HepG2 (cell line): ENCODE measurements at regions not wholly inside any gene's neighbourhood (a gene's known extent, or its start where the extent isn't known, plus 50 kb on each side); places are given as distances from the start of the nearest gene placed in this dataset.

ENCODE experiments used
- ATAC-seq: fragments of 200-7000 bp; cut with Tn5 transposase; 3 replicates; pipeline ENCODE4 v1.9.1; 2020; ENCODE audit warnings: mild to moderate bottlenecking, moderate library complexity
- BruUV-seq: library from RNA; stranded (reverse); fragments of 400-500 nt; replicated peaks from 2 replicates; lab custom pipeline; 2021; lab: Mats Ljungman, UMichigan
- CTCF ChIA-PET: fragments of 300-600 bp; formaldehyde crosslinking; extraction: SDS; loops from one replicate; lab custom pipeline; 2021; ENCODE audit warnings: low total read pairs, inconsistent platforms, low intra/inter-chr PET ratio; lab: Yijun Ruan, JAX
- POLR2A ChIA-PET: fragments of 350-600 bp; sonication (Branson Sonifier 250); formaldehyde crosslinking; loops from one replicate; lab custom pipeline; 2020; ENCODE audit warnings: antibody characterized with exemption, inconsistent platforms; lab: Yijun Ruan, JAX
- DNase-seq: peaks from one replicate; pipeline ENCODE4 v3.0.0-alpha.2; 2015; ENCODE audit warnings: low spot score
- FAIRE-seq: peaks from 3 replicates; lab custom pipeline; 2011; peaks lifted over from hg19 to GRCh38; lab: Jason Lieb, UNC
- H2AFZ ChIP-seq: one replicate; pipeline ENCODE4 v1.6.1; 2011; ENCODE audit warnings: low read length, inconsistent platforms
- H3K27ac ChIP-seq: fragments of 300-600 bp; 3 replicates; pipeline ENCODE4 v1.8.0; 2011; ENCODE audit warnings: mixed run types, mild to moderate bottlenecking, mixed read lengths, low read length, inconsistent platforms; ENCODE audit not compliant: insufficient read depth; ENCODE audit errors: extremely low read length
- H3K27me3 ChIP-seq, 2 experiments: fragments of 200-600 bp in 1 of 2; 2 replicates in 1 of 2; 3 replicates in 1 of 2; pipeline versions ENCODE4 v1.6.0 to v1.8.0; 2011; ENCODE audit warnings: low read length in 2 of 2, mild to moderate bottlenecking in 2 of 2, moderate library complexity in 2 of 2, inconsistent platforms in 1 of 2; ENCODE audit not compliant: insufficient read depth in 2 of 2, control insufficient read depth in 1 of 2
- H3K36me3 ChIP-seq, 2 experiments: fragments of 200-600 bp in 1 of 2; replicated peaks in 1 of 2; 2 replicates in 1 of 2; 3 replicates in 1 of 2; pipeline versions ENCODE4 v1.5.1 to v1.8.0; 2011; ENCODE audit warnings: low read length in 2 of 2, inconsistent platforms in 1 of 2; ENCODE audit not compliant: insufficient read depth in 2 of 2, control insufficient read depth in 1 of 2
- H3K4me1 ChIP-seq: 2 replicates; pipeline ENCODE4 v1.5.1; 2012; ENCODE audit warnings: low read length, inconsistent platforms; ENCODE audit not compliant: insufficient read depth
- H3K4me2 ChIP-seq: 2 replicates; pipeline ENCODE4 v1.6.0; 2011; ENCODE audit warnings: low read depth, low read length, inconsistent platforms
- H3K4me3 ChIP-seq, 3 experiments: fragments of 200-600 bp in 1 of 3; sonication (generic), shearing (Covaris generic) in 1 of 3; replicated peaks in 1 of 3; 2 replicates each; pipeline ENCODE4 v1.5.1; 2011 to 2016; ENCODE audit warnings: low read length in 3 of 3, inconsistent platforms in 2 of 3, low read depth in 2 of 3, mild to moderate bottlenecking in 2 of 3, control low read depth in 1 of 3, mixed read lengths in 1 of 3; ENCODE audit not compliant: insufficient read depth in 1 of 3
- H3K79me2 ChIP-seq: one replicate; pipeline ENCODE4 v1.6.1; 2011; ENCODE audit warnings: low read length, inconsistent platforms; ENCODE audit not compliant: insufficient read depth
- H3K9ac ChIP-seq: 2 replicates; pipeline ENCODE4 v1.6.0; 2011; ENCODE audit warnings: mild to moderate bottlenecking, low read depth, low read length, inconsistent platforms; ENCODE audit not compliant: insufficient read depth
- H3K9me3 ChIP-seq: 2 replicates; pipeline ENCODE4 v1.5.1; 2012; ENCODE audit warnings: mild to moderate bottlenecking, low read length
- H4K20me1 ChIP-seq: 2 replicates; pipeline ENCODE4 v1.6.0; 2011; ENCODE audit warnings: inconsistent platforms, mild to moderate bottlenecking, low read length, moderate library complexity; ENCODE audit not compliant: insufficient read depth
- CBX5 ChIP-seq: sonication (generic); formaldehyde crosslinking; IDR thresholded peaks from 2 replicates; pipeline ENCODE4 v1.4.0; 2020; ENCODE audit warnings: missing genetic modification reagents, borderline replicate concordance
- NRL ChIP-seq: sonication (generic); formaldehyde crosslinking; IDR thresholded peaks from 2 replicates; pipeline ENCODE4 v1.5.0; 2020; ENCODE audit warnings: missing genetic modification reagents, mild to moderate bottlenecking, moderate library complexity, borderline replicate concordance
- PHF21A ChIP-seq: sonication (generic); formaldehyde crosslinking; IDR thresholded peaks from 2 replicates; pipeline ENCODE4 v1.5.0; 2020; ENCODE audit warnings: mild to moderate bottlenecking, missing genetic modification reagents
- POGZ ChIP-seq: sonication (generic); formaldehyde crosslinking; IDR thresholded peaks from 2 replicates; pipeline ENCODE4 v1.4.0; 2020; ENCODE audit warnings: mild to moderate bottlenecking, missing genetic modification reagents
- RAD21 ChIP-seq: fragments of 450-650 bp; formaldehyde crosslinking; IDR thresholded peaks from 2 replicates; pipeline ENCODE4 v1.5.0; 2020; ENCODE audit warnings: mild to moderate bottlenecking
- RXRA ChIP-seq: sonication (generic); formaldehyde crosslinking; IDR thresholded peaks from 2 replicates; pipeline ENCODE4 v1.5.1; 2020; ENCODE audit warnings: missing genetic modification reagents
- SRF ChIP-seq: IDR thresholded peaks from 2 replicates; pipeline ENCODE4 v1.6.1; 2011; ENCODE audit warnings: mild to moderate bottlenecking, low read depth, low read length, moderate library complexity
- ZFP36 ChIP-seq: fragments of 150-350 bp; IDR thresholded peaks from 2 replicates; pipeline ENCODE4 v1.6.1; 2018; ENCODE audit warnings: borderline replicate concordance, low read length, low read depth; ENCODE audit not compliant: partially characterized antibody
- ZFX ChIP-seq: sonication (generic); formaldehyde crosslinking; IDR thresholded peaks from 2 replicates; pipeline ENCODE4 v1.4.0; 2020; ENCODE audit warnings: mild to moderate bottlenecking, low read depth, missing genetic modification reagents, moderate library complexity
- ZFY ChIP-seq: sonication (generic); formaldehyde crosslinking; IDR thresholded peaks from 2 replicates; pipeline ENCODE4 v1.4.0; 2020; ENCODE audit warnings: missing genetic modification reagents
- ZNF496 ChIP-seq: sonication (generic); formaldehyde crosslinking; IDR thresholded peaks from 2 replicates; pipeline ENCODE4 v1.8.1; 2023; ENCODE audit warnings: mild to moderate bottlenecking, moderate library complexity, missing genetic modification reagents; ENCODE audit not compliant: insufficient replicate concordance
- ZNF761 ChIP-seq: sonication (generic); formaldehyde crosslinking; conservative IDR thresholded peaks from 2 replicates; pipeline ENCODE4 v1.4.0; 2020; ENCODE audit warnings: mild to moderate bottlenecking, missing genetic modification reagents
- WGBS: methylation state at CpG from one replicate; pipeline ENCODE4 v1.1.6; 2017; ENCODE audit warnings: low lambda C conversion rate; 5-methylcytosine and 5-hydroxymethylcytosine counted together
- in situ Hi-C: cut with HindIII; loops from 2 replicates; pipeline ENCODE4 v1.10.0; 2017; ENCODE audit warnings: low pct_unique_long_range_greater_than_20kb; ENCODE audit not compliant: extremely low pct_ligation_motif_present
- intact Hi-C: fragments of 100-400 bp; cut with micrococcal nuclease; formaldehyde crosslinking; loops from one replicate; pipeline ENCODE4 v1.10.0; 2022; ENCODE audit not compliant: unreplicated experiment
- TF ChIP-seq, protein P1 (sequence below): sonication (generic); formaldehyde crosslinking; IDR thresholded peaks from 2 replicates; pipeline ENCODE4 v1.4.0; 2020; ENCODE audit warnings: mild to moderate bottlenecking, missing genetic modification reagents
- TF ChIP-seq, protein P2 (sequence below): sonication (generic); formaldehyde crosslinking; IDR thresholded peaks from 2 replicates; pipeline ENCODE4 v1.5.0; 2020; ENCODE audit warnings: missing genetic modification reagents, mild to moderate bottlenecking, borderline replicate concordance
- TF ChIP-seq, protein P3 (sequence below): IDR thresholded peaks from 2 replicates; pipeline ENCODE4 v1.6.1; 2018; ENCODE audit warnings: missing genetic modification reagents, mild to moderate bottlenecking, missing compliant biosample characterization

DNA sequence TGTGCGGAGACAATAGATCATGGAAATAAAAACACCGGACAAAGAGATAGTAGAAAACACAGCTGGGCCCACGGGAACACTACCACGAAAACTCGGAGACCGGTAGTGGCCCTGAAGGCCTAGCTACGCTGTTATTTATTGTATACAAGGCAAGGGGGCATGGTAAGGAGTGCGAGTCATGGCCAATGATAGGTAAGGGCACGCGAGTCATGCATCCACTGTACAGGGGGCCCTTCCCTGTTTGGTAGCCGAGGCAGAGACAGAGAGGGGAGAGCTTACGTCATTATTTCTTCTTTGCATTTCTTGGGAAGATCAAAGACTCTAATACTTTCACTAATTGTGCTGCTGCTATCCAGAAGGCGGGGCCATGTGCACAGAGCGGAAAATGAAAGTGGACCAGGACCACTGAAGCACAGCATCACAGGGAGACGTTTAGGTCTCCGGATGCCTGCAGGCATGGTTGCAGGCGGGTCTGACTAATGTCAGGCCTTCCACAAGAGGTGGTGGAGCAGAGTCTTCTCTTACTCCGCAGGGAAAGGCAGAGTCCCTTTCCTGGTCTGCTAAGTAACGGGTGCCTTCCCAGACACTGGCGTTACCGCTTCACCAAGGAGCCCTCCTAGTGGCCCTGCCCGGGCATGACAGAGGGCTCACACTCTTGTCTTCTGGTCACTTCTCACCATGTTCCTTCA lies 74.4 kb upstream of the ARL4D start (continued):
- TF ChIP-seq, protein P1, sequence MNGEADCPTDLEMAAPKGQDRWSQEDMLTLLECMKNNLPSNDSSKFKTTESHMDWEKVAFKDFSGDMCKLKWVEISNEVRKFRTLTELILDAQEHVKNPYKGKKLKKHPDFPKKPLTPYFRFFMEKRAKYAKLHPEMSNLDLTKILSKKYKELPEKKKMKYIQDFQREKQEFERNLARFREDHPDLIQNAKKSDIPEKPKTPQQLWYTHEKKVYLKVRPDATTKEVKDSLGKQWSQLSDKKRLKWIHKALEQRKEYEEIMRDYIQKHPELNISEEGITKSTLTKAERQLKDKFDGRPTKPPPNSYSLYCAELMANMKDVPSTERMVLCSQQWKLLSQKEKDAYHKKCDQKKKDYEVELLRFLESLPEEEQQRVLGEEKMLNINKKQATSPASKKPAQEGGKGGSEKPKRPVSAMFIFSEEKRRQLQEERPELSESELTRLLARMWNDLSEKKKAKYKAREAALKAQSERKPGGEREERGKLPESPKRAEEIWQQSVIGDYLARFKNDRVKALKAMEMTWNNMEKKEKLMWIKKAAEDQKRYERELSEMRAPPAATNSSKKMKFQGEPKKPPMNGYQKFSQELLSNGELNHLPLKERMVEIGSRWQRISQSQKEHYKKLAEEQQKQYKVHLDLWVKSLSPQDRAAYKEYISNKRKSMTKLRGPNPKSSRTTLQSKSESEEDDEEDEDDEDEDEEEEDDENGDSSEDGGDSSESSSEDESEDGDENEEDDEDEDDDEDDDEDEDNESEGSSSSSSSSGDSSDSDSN: peak; percentile 43; the same call in 1 of the 2 replicates
- TF ChIP-seq NRL (CRISPR knock-in tag): no peak

DNA sequence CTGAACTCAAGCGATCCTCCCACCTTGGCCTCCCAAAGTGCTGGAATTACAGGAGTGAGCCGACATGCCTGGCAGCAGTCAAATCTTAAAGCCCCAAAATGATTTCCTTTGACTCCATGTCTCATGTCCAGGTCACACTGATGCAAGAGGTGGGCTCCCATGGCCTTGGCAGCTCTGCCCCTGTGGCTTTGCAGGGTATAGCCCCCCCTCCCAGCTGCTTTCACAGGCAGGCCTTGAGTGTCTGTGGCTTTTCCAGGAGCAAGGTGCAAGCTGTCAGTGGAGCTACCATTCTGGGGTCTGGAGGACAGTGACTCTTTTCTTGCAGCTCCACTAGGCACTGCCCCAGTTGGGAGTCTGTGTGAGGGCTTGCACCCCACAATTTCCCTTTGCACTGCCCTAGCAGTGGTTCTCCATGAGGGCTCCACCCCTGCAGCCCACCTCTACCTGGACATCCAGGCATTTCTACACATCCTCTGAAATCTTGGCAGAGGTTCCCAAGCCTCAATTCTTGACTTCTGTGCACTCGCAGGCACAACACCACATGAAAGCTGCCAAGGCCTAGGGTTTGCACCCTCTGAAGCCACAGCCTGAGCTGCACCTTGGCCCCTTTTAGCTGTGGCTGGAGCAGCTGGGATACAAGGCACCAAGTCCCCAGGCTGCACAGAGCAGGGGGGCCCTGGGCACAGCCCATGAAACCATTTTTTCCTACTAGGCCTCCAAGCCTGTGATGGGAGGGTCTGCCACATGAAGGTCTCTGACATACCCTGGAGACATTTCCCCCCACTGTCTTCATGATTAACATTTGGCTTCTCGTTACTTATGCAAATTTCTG lies 79.3 kb upstream of the ARL4D start:
- Histone ChIP-seq H3K36me3 (peaks cover 0 to 3% of the 10 kb centered on the region in 2 experiments; a peak in 1 of 5 replicates), H2AFZ (no peak overlapping the region), H3K9me3 (peaks cover 13% of the 10 kb centered on the region), H3K4me1 (peaks cover 26% of the 10 kb centered on the region), H3K79me2 (no peaks in the 10 kb centered on the region), H3K9ac (no peak overlapping the region), H4K20me1 (no peaks in the 10 kb centered on the region), H3K27me3 (0 out of 5 replicates have a peak, but pooled peaks cover 0 to 2% of the 10 kb centered on the region in 2 experiments), H3K27ac (no peak overlapping the region), H3K4me2 (no peak overlapping the region), H3K4me3 (no peak overlapping the region)
- DNase-seq (no peak), ATAC-seq (no peak), FAIRE-seq (no peak)
- in situ Hi-C loops: no loop called here
- WGBS: 99% methylated on average over 4 of the region's 4 CpGs
- ChIA-PET POLR2A (interaction anchor here (1.0 to 8.7 kb wide), 2 partner anchors 102 to 108 kb away, joined by 3 to 177 read pairs; partner anchors contain the start of gene TMEM106A), CTCF (no interaction called here)
- BruUV-seq: TSS peak; percentile 47
- intact Hi-C loops: no loop called here
- TF ChIP-seq SRF (no peak), ZFX (CRISPR knock-in tag) (0 out of 2 replicates have a peak, but pooled peaks have one; percentile 16), ZNF761 (CRISPR knock-in tag) (peak; percentile 23; the same call in 1 of the 2 replicates), ZNF496 (CRISPR knock-in tag) (no peak), ZFY (CRISPR knock-in tag) (0 out of 2 replicates have a peak, but pooled peaks have one; percentile 22), RXRA (CRISPR knock-in tag) (0 out of 2 replicates have a peak, but pooled peaks have one; percentile 27), ZFP36 (peak; percentile 80), PHF21A (CRISPR knock-in tag) (no peak), RAD21 (CRISPR knock-in tag) (no peak), CBX5 (CRISPR knock-in tag) (no peak; the same call in 1 of the 2 replicates), POGZ (CRISPR knock-in tag) (0 out of 2 replicates have a peak, but pooled peaks have one; percentile 15)
- TF ChIP-seq, protein P2, sequence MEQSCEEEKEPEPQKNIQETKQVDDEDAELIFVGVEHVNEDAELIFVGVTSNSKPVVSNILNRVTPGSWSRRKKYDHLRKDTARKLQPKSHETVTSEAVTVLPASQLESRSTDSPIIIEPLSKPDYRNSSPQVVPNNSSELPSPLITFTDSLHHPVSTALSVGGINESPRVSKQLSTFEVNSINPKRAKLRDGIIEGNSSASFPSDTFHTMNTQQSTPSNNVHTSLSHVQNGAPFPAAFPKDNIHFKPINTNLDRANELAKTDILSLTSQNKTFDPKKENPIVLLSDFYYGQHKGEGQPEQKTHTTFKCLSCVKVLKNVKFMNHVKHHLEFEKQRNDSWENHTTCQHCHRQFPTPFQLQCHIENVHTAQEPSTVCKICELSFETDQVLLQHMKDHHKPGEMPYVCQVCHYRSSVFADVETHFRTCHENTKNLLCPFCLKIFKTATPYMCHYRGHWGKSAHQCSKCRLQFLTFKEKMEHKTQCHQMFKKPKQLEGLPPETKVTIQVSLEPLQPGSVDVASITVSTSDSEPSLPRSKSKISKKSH: peak; percentile 68; the same call in 1 of the 2 replicates
- TF ChIP-seq, protein P3, sequence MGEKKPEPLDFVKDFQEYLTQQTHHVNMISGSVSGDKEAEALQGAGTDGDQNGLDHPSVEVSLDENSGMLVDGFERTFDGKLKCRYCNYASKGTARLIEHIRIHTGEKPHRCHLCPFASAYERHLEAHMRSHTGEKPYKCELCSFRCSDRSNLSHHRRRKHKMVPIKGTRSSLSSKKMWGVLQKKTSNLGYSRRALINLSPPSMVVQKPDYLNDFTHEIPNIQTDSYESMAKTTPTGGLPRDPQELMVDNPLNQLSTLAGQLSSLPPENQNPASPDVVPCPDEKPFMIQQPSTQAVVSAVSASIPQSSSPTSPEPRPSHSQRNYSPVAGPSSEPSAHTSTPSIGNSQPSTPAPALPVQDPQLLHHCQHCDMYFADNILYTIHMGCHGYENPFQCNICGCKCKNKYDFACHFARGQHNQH (CRISPR knock-in tag): 0 out of 2 replicates have a peak, but pooled peaks have one; percentile 19
